ENCODE measurements at regions not wholly inside any gene's neighbourhood (a gene's known extent, or its start where the extent isn't known, plus 50 kb on each side); places are given as distances from the start of the nearest gene placed in this dataset.

DNA sequence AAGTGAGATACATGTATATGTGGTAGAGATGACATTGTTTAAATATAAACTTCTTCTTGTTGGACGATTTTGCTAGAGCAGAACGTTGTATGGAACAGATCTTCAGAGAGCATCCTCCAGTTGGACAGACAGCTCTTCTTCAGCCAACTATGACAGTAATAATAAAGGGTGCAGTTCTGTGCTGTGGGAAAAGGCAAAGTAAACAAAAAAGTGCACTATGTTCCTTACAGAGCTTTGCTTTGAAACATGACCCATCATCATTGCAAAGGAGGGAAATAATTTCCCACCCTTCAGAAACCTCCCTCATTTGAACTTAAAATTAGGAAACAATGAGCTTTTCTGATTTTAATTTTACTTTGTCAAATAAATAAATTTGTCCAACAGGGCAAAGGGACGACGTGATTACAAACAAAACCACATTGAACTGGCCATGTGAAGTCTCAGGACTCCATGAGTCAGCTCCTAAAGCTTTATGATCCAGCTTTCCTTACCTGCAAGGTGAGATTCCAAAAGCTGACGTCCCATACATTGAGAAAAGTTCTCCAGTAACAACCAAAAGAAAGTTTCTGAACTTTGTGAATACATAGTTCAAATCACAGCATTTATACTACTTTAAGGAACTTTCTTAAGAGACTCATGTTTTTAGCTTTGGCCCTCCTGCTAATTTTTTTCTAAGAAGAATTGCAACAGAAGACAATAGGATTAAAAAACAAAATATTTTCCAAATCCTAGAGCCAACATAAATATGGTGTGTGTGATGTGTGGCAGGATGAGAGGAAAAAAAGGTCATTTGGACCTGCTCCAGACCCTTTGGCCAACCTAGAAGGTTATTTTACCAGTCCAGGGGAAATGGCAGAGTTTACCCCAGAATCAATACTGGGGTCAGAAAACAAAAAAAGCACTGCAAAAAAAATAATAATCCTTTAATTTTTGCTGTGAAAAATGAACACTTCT is 565.4 kb upstream of the NRP1 start:
- intact Hi-C loops (cut with DNase I; ENCODE audit: low total_unique reads): no loop called here
- TF ChIP-seq POLR2A (IDR thresholded peaks at IDR 0.05) (no peak), CTCF (IDR thresholded peaks at IDR 0.05) (no peak)

DNA sequence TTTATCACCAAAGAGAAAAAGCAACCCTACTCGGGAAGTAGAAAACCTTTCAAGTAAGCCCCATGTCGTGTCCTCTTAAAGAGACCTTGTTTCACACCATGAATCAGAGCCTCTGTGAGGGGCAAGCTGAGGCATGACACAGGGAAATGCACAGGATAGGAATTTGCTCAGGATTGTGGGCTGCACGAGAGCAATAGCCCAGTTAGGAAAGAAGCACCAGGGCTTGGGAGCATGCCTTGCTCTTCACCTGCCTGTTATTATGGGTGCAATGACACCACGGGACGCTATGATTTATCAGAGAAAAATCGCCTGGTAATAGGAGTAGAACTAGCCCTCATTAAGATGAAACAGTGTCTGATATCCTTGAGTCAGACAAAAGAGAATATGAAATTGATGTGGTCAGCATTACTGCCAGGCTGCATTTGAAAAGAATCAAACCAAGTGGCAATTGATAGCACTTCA is 562.9 kb upstream of the NRP1 start:
- Histone ChIP-seq H3K27ac (no peak overlapping the region), H3K4me1 (no peaks in the 10 kb centered on the region)
- DNase-seq: no peak

More for the DNA sequence above, 565.4 kb upstream of the NRP1 start:
- H3K27ac ChIP-seq: peak overlapping the region in 1 of 2 donors; percentile 58
- H3K27me3 ChIP-seq: no peaks in the 10 kb centered on the region
- H3K4me3 ChIP-seq: no peak overlapping the region
- DNase-seq: no peak
- H3K9me3 ChIP-seq: no peaks in the 10 kb centered on the region
- no peaks in the 10 kb centered on the region for H3K4me1 ChIP-seq
- no peaks in the 10 kb centered on the region for H3K36me3 ChIP-seq

GRCh38 chr10:33893506-33893905 is 559.0 kb upstream of the NRP1 start:
- TF ChIP-seq CTCF (IDR thresholded peaks at IDR 0.05) (no peak), POLR2A (IDR thresholded peaks at IDR 0.05) (no peak)
- no peaks in the 10 kb centered on the region for H3K9me3 ChIP-seq
- no peak for DNase-seq
- no peak overlapping the region for H3K4me3 ChIP-seq
- no peaks in the 10 kb centered on the region for H3K36me3 ChIP-seq
- peak overlapping the region in 1 of 2 donors; percentile 33 for H3K27ac ChIP-seq
- no peaks in the 10 kb centered on the region for H3K4me1 ChIP-seq
- intact Hi-C loops (cut with DNase I; ENCODE audit: low total_unique reads): no loop called here
- no peaks in the 10 kb centered on the region for H3K27me3 ChIP-seq

More for the DNA sequence above, 562.9 kb upstream of the NRP1 start:
- Histone ChIP-seq H3K4me3 (no peak overlapping the region), H3K27me3 (no peaks in the 10 kb centered on the region), H3K9me3 (no peaks in the 10 kb centered on the region), H3K36me3 (no peaks in the 10 kb centered on the region)
- intact Hi-C loops (cut with DNase I; ENCODE audit: low total_unique reads): no loop called here
- TF ChIP-seq POLR2A (IDR thresholded peaks at IDR 0.05): no peak
- no peak for TF ChIP-seq CTCF (IDR thresholded peaks at IDR 0.05)

GRCh38 chr10:33889371-33889770 is 554.9 kb upstream of the NRP1 start:
- no peak for DNase-seq
- TF ChIP-seq CTCF (IDR thresholded peaks at IDR 0.05) (no peak), POLR2A (IDR thresholded peaks at IDR 0.05) (no peak)
- Histone ChIP-seq H3K36me3 (no peaks in the 10 kb centered on the region), H3K4me3 (no peak overlapping the region), H3K9me3 (no peaks in the 10 kb centered on the region), H3K4me1 (no peaks in the 10 kb centered on the region), H3K27me3 (no peaks in the 10 kb centered on the region), H3K27ac (no peak overlapping the region)
- intact Hi-C loops (cut with DNase I; ENCODE audit: low total_unique reads): no loop called here

GRCh38 chr10:33887188-33887587 is 552.7 kb upstream of the NRP1 start:
- intact Hi-C loops (cut with DNase I; ENCODE audit: low total_unique reads): no loop called here
- TF ChIP-seq POLR2A (IDR thresholded peaks at IDR 0.05): no peak
- TF ChIP-seq CTCF (IDR thresholded peaks at IDR 0.05): no peak
- Histone ChIP-seq H3K4me1 (no peaks in the 10 kb centered on the region), H3K27me3 (no peaks in the 10 kb centered on the region), H3K27ac (no peak overlapping the region), H3K9me3 (no peaks in the 10 kb centered on the region), H3K4me3 (no peak overlapping the region), H3K36me3 (no peaks in the 10 kb centered on the region)
- DNase-seq: no peak

All from uterus (tissue), 3 donors.